IMR-90 (cell line): ENCODE measurements at regions not wholly inside any gene's neighbourhood (a gene's known extent, or its start where the extent isn't known, plus 50 kb on each side); places are given as distances from the start of the nearest gene placed in this dataset.

ENCODE experiments used
- ATAC-seq: fragments of 200-7000 bp; cut with Tn5 transposase; 2 replicates; pipeline ENCODE4 v1.9.1; 2020; ENCODE audit warnings: low read depth, mild to moderate bottlenecking, moderate library complexity
- BruUV-seq: library from RNA; stranded (reverse); fragments of 400-500 nt; replicated peaks from 2 replicates; lab custom pipeline; 2021; lab: Mats Ljungman, UMichigan
- CTCF ChIA-PET: fragments of 300-600 bp; formaldehyde crosslinking; extraction: SDS; loops from one replicate; lab custom pipeline; 2021; ENCODE audit warnings: antibody characterized with exemption; lab: Yijun Ruan, JAX
- POLR2A ChIA-PET: fragments of 300-600 bp; sonication (Branson Sonifier 250); formaldehyde crosslinking; loops from one replicate; lab custom pipeline; 2022; ENCODE audit warnings: antibody characterized with exemption; ENCODE audit not compliant: unreplicated experiment; lab: Charles Lee
- DNase-seq: peaks from one replicate; pipeline ENCODE4 v3.0.0; 2013
- H2AFZ ChIP-seq: replicated peaks from 2 replicates; pipeline ENCODE3; 2013; ENCODE audit warnings: low read length, mild to moderate bottlenecking; ENCODE audit not compliant: poor library complexity
- H2AK5ac ChIP-seq: 2 replicates; pipeline ENCODE4 v1.6.1; 2013; ENCODE audit warnings: low read depth, low read length, inconsistent platforms
- H2AK9ac ChIP-seq: replicated peaks from 2 replicates; pipeline ENCODE3; 2013; ENCODE audit warnings: mild to moderate bottlenecking, low read depth, low read length, moderate library complexity; ENCODE audit not compliant: poor library complexity
- H2BK120ac ChIP-seq: 2 replicates; pipeline ENCODE4 v1.6.1; 2013; ENCODE audit warnings: low read depth, low read length, inconsistent platforms
- H2BK15ac ChIP-seq: 3 replicates; pipeline ENCODE4 v1.6.1; 2013; ENCODE audit warnings: low read depth, low read length, inconsistent platforms
- H2BK20ac ChIP-seq: 2 replicates; pipeline ENCODE4 v1.6.1; 2013; ENCODE audit warnings: low read depth, mild to moderate bottlenecking, inconsistent platforms, low read length, moderate library complexity
- H2BK5ac ChIP-seq: 2 replicates; pipeline ENCODE4 v1.6.1; 2013; ENCODE audit warnings: mild to moderate bottlenecking, low read depth, low read length, inconsistent platforms; ENCODE audit not compliant: poor library complexity, severe bottlenecking
- H3K14ac ChIP-seq: replicated peaks from 2 replicates; pipeline ENCODE4 v1.6.1; 2013; ENCODE audit warnings: low read depth, low read length, inconsistent platforms
- H3K18ac ChIP-seq: 2 replicates; pipeline ENCODE4 v1.6.1; 2013; ENCODE audit warnings: low read depth, low read length, control low read depth
- H3K23ac ChIP-seq: 2 replicates; pipeline ENCODE4 v1.6.1; 2013; ENCODE audit warnings: low read depth, low read length, inconsistent platforms
- H3K27ac ChIP-seq: 2 replicates; pipeline ENCODE4 v1.5.1; 2013; ENCODE audit warnings: mild to moderate bottlenecking, control low read depth, low read length; ENCODE audit not compliant: insufficient read depth
- H3K27me3 ChIP-seq: 2 replicates; pipeline ENCODE4 v1.6.1; 2013; ENCODE audit warnings: low read length; ENCODE audit not compliant: control insufficient read depth, insufficient read depth
- H3K36me3 ChIP-seq: 2 replicates; pipeline ENCODE4 v1.6.1; 2013; ENCODE audit warnings: low read length, mixed read lengths; ENCODE audit not compliant: control insufficient read depth, insufficient read depth
- H3K4ac ChIP-seq: 2 replicates; pipeline ENCODE4 v1.6.1; 2013; ENCODE audit warnings: low read depth, low read length, inconsistent platforms
- H3K4me1 ChIP-seq: 2 replicates; pipeline ENCODE4 v1.6.1; 2013; ENCODE audit warnings: low read length, mixed read lengths; ENCODE audit not compliant: control insufficient read depth, insufficient read depth
- H3K4me2 ChIP-seq: 2 replicates; pipeline ENCODE4 v1.6.1; 2013; ENCODE audit warnings: low read depth, mild to moderate bottlenecking, control low read depth, low read length, moderate library complexity
- H3K4me3 ChIP-seq: 2 replicates; pipeline ENCODE4 v1.5.1; 2013; ENCODE audit warnings: low read depth, mild to moderate bottlenecking, control low read depth, low read length, moderate library complexity; ENCODE audit not compliant: insufficient read depth
- H3K56ac ChIP-seq: 2 replicates; pipeline ENCODE4 v1.6.1; 2013; ENCODE audit warnings: low read length, inconsistent platforms; ENCODE audit not compliant: insufficient read depth; ENCODE audit errors: extremely low read depth
- H3K79me1 ChIP-seq, 2 experiments: 2 replicates each; pipeline ENCODE4 v1.6.1; 2013; ENCODE audit warnings: low read length in 2 of 2, inconsistent platforms in 1 of 2, low read depth in 1 of 2
- H3K9ac ChIP-seq: 2 replicates; pipeline ENCODE4 v1.6.1; 2013; ENCODE audit warnings: low read depth, low read length, control low read depth
- H3K9me1 ChIP-seq: 2 replicates; pipeline ENCODE4 v1.6.1; 2013; ENCODE audit warnings: low read length, inconsistent platforms; ENCODE audit not compliant: insufficient read depth
- H3K9me3 ChIP-seq: 2 replicates; pipeline ENCODE4 v1.6.1; 2013; ENCODE audit warnings: low read length; ENCODE audit not compliant: control insufficient read depth, insufficient read depth
- H4K20me1 ChIP-seq: 2 replicates; pipeline ENCODE4 v1.6.1; 2013; ENCODE audit warnings: low read length, inconsistent platforms; ENCODE audit not compliant: insufficient read depth
- H4K5ac ChIP-seq: 2 replicates; pipeline ENCODE4 v1.6.1; 2013; ENCODE audit warnings: mild to moderate bottlenecking, low read depth, low read length, control low read depth
- H4K8ac ChIP-seq, 2 experiments: 2 replicates each; pipeline ENCODE4 v1.6.1; 2013; ENCODE audit warnings: low read depth in 2 of 2, low read length in 2 of 2, control low read depth in 1 of 2, inconsistent platforms in 1 of 2
- H4K91ac ChIP-seq: 2 replicates; pipeline ENCODE4 v1.6.1; 2013; ENCODE audit warnings: low read depth, low read length, inconsistent platforms; ENCODE audit not compliant: insufficient read depth
- SMC3 ChIP-seq: fragments of 150-350 bp; IDR thresholded peaks from 2 replicates; pipeline ENCODE4 v1.6.1; 2016; ENCODE audit warnings: low read depth, mild to moderate bottlenecking, antibody characterized with exemption, low read length, moderate library complexity
- USF2 ChIP-seq: fragments of 150-350 bp; IDR thresholded peaks from 2 replicates; pipeline ENCODE4 v1.6.1; 2017; ENCODE audit warnings: mild to moderate bottlenecking, antibody characterized with exemption, low read length, low read depth
- WGBS, 2 experiments: methylation state at CpG; one replicate each; pipeline versions ENCODE4 v1.1.5 to v1.1.7; 2013; ENCODE audit warnings: missing lambda C conversion rate in 2 of 2; ENCODE audit not compliant: insufficient read length in 1 of 2; ENCODE audit errors: extremely low coverage in 2 of 2; 5-methylcytosine and 5-hydroxymethylcytosine counted together
- dilution Hi-C: fragments of 300-500 bp; cut with HindIII; formaldehyde crosslinking; loops from one replicate; pipeline ENCODE4 v1.14.3; 2018; ENCODE audit warnings: low sequenced_read_pairs; ENCODE audit not compliant: unreplicated experiment
- in situ Hi-C: fragments of 300-500 bp; cut with MboI; formaldehyde crosslinking; loops from 3 replicates; pipeline ENCODE4 v1.14.3; 2019; ENCODE audit warnings: low sequenced_read_pairs, inconsistent platforms, mixed read lengths
- intact Hi-C: fragments of 100-400 bp; cut with micrococcal nuclease; formaldehyde crosslinking; loops from 2 replicates; pipeline ENCODE4 v1.10.0; 2022

- no peak overlapping the region for H3K4me3 ChIP-seq
- no peak overlapping the region for H2BK5ac ChIP-seq
- no peak overlapping the region for H2AK5ac ChIP-seq
- no peak overlapping the region for H3K23ac ChIP-seq
- no peaks in the 10 kb centered on the region for H3K4me1 ChIP-seq
- ChIA-PET POLR2A (no interaction called here), CTCF (no interaction called here)
- TF ChIP-seq USF2 (no peak), SMC3 (no peak)
- H3K36me3 ChIP-seq = no peaks in the 10 kb centered on the region
- no peak overlapping the region for H2AK9ac ChIP-seq
- no peak overlapping the region for H2BK20ac ChIP-seq
- no peaks in the 10 kb centered on the region for H3K79me1 ChIP-seq
- no peak overlapping the region for H3K14ac ChIP-seq
- no peak overlapping the region for H3K4ac ChIP-seq
- in situ Hi-C loops = no loop called here
- no peaks in the 10 kb centered on the region for H3K27me3 ChIP-seq
- no peak overlapping the region for H3K18ac ChIP-seq
- dilution Hi-C loops = no loop called here
- no peaks in the 10 kb centered on the region for H3K9me1 ChIP-seq
- H3K9ac ChIP-seq = no peak overlapping the region
- ATAC-seq (no peak), DNase-seq (no peak)
- H2BK15ac ChIP-seq = no peak overlapping the region
- 14% methylated on average over 1 of the region's 2 CpGs; no CpG with 5 or more reads in 1 of the 2 experiments for WGBS, 2 experiments
- H4K20me1 ChIP-seq = no peaks in the 10 kb centered on the region
- no peak overlapping the region for H4K5ac ChIP-seq
- H2AFZ ChIP-seq = no peak overlapping the region
- H3K56ac ChIP-seq = no peak overlapping the region
- H4K91ac ChIP-seq = no peak overlapping the region
- H3K27ac ChIP-seq = no peak overlapping the region
- H4K8ac ChIP-seq = no peak overlapping the region
- intact Hi-C loops = no loop called here
- H3K9me3 ChIP-seq = peaks cover 7% of the 10 kb centered on the region; the same call in 1 of the 2 replicates
- no TSS peak for BruUV-seq
- no peak overlapping the region for H2BK120ac ChIP-seq
- no peak overlapping the region for H3K4me2 ChIP-seq
These were observed 385.2 kb downstream of the GASK1B start for GRCh38 chr4:157787618-157788017.
